ENCODE measurements at regions not wholly inside any gene's neighbourhood (a gene's known extent, or its start where the extent isn't known, plus 50 kb on each side); places are given as distances from the start of the nearest gene placed in this dataset.

DNA sequence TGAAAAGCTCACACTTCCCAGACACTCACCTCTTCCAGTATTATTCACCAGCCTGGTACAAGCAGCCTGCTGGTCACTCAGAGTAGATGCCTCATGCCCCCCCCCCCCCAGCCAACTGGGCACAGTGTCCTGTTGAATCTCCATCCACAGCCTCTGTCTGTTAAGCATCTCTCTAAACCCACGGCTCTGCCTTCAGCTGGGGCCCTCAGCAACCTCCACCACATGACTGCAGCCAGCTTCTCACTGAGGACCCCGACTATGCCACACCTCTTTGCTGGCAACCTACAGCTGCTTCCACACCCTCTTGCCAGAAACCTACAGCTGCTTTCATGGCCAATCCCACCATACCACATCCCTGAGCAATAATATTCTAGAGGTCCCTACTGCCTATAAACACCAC lies 113.1 kb downstream of the RHOU start:
- Histone ChIP-seq H2AFZ (ENCODE audit: low read depth, low read length) (no peak overlapping the region), H3F3A (ENCODE audit: insufficient read depth, low read length, poor library complexity, severe bottlenecking) (no peaks in the 10 kb centered on the region)

DNA sequence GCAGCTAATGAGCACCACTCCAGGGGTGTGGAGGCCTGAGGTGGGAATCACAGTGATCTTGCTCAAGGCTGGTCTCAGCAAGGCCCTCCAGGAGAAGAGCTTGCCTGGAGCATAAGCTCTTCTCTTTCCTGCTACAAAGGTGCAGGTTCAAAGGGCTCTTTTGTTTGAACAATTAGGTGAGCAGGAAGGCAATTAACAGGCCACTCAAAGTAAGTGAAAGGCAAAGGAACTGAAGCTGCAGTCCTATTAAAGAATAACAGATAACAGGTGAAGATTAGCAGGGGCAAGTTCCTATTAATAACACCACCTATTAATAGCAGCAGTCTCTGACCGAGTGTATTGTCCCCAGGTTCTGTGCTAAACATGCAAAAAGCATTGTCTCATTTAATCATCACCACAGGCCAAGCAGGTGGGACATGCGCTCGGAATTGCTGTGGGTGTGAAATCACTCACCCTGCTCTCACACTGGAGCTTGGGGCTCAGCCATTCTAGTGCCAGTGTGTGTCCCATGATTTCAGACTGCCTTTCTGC lies 113.8 kb downstream of the RHOU start:
- Histone ChIP-seq H4K20me1 (ENCODE audit: insufficient read depth) (no peaks in the 10 kb centered on the region), H3K9me3 (ENCODE audit: low read length) (no peaks in the 10 kb centered on the region), H3K27me3 (ENCODE audit: insufficient read depth, low read depth, low read length) (no peaks in the 10 kb centered on the region), H3K27ac (ENCODE audit: low read length) (no peak overlapping the region), H3K79me2 (replicated peaks; ENCODE audit: insufficient read depth, low read length) (no peaks in the 10 kb centered on the region), H3K9ac (ENCODE audit: low read length) (no peak overlapping the region), H3K9me2 (ENCODE audit: insufficient read depth, low read length) (no peaks in the 10 kb centered on the region), H3K4me3 (ENCODE audit: low read length) (no peak overlapping the region), H2AFZ (ENCODE audit: low read depth, low read length) (no peak overlapping the region), H3K36me3 (ENCODE audit: insufficient read depth, low read length) (no peaks in the 10 kb centered on the region), H3K4me2 (ENCODE audit: low read length) (no peak overlapping the region), H3F3A (ENCODE audit: insufficient read depth, low read length, poor library complexity, severe bottlenecking) (no peaks in the 10 kb centered on the region)
- TF ChIP-seq, protein P1, sequence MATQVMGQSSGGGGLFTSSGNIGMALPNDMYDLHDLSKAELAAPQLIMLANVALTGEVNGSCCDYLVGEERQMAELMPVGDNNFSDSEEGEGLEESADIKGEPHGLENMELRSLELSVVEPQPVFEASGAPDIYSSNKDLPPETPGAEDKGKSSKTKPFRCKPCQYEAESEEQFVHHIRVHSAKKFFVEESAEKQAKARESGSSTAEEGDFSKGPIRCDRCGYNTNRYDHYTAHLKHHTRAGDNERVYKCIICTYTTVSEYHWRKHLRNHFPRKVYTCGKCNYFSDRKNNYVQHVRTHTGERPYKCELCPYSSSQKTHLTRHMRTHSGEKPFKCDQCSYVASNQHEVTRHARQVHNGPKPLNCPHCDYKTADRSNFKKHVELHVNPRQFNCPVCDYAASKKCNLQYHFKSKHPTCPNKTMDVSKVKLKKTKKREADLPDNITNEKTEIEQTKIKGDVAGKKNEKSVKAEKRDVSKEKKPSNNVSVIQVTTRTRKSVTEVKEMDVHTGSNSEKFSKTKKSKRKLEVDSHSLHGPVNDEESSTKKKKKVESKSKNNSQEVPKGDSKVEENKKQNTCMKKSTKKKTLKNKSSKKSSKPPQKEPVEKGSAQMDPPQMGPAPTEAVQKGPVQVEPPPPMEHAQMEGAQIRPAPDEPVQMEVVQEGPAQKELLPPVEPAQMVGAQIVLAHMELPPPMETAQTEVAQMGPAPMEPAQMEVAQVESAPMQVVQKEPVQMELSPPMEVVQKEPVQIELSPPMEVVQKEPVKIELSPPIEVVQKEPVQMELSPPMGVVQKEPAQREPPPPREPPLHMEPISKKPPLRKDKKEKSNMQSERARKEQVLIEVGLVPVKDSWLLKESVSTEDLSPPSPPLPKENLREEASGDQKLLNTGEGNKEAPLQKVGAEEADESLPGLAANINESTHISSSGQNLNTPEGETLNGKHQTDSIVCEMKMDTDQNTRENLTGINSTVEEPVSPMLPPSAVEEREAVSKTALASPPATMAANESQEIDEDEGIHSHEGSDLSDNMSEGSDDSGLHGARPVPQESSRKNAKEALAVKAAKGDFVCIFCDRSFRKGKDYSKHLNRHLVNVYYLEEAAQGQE (IDR thresholded peaks at IDR 0.05; ENCODE audit: borderline replicate concordance), result no peak
- TF ChIP-seq SMC3 (conservative IDR thresholded peaks at IDR 0.05; ENCODE audit: poor library complexity) (no peak), EZH2 (IDR thresholded peaks at IDR 0.05; ENCODE audit: borderline replicate concordance, insufficient read depth, low read length, poor library complexity, severe bottlenecking) (no peak), MXI1 (conservative IDR thresholded peaks at IDR 0.05; ENCODE audit: poor library complexity, severe bottlenecking) (no peak), EP300 (conservative IDR thresholded peaks at IDR 0.05; ENCODE audit: poor library complexity, severe bottlenecking) (no peak), TAF1 (IDR thresholded peaks at IDR 0.05; ENCODE audit: low read depth) (no peak), RAD21 (conservative IDR thresholded peaks at IDR 0.05) (no peak)
- TF ChIP-seq, protein P2, sequence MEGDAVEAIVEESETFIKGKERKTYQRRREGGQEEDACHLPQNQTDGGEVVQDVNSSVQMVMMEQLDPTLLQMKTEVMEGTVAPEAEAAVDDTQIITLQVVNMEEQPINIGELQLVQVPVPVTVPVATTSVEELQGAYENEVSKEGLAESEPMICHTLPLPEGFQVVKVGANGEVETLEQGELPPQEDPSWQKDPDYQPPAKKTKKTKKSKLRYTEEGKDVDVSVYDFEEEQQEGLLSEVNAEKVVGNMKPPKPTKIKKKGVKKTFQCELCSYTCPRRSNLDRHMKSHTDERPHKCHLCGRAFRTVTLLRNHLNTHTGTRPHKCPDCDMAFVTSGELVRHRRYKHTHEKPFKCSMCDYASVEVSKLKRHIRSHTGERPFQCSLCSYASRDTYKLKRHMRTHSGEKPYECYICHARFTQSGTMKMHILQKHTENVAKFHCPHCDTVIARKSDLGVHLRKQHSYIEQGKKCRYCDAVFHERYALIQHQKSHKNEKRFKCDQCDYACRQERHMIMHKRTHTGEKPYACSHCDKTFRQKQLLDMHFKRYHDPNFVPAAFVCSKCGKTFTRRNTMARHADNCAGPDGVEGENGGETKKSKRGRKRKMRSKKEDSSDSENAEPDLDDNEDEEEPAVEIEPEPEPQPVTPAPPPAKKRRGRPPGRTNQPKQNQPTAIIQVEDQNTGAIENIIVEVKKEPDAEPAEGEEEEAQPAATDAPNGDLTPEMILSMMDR (IDR thresholded peaks at IDR 0.05; ENCODE audit: poor library complexity, severe bottlenecking), result no peak

More for the DNA sequence above, 113.1 kb downstream of the RHOU start:
- no peaks in the 10 kb centered on the region for H3K27me3 ChIP-seq (ENCODE audit: insufficient read depth, low read depth, low read length)
- no peaks in the 10 kb centered on the region for H3K9me3 ChIP-seq (ENCODE audit: low read length)
- H3K9ac ChIP-seq (ENCODE audit: low read length), result no peak overlapping the region
- H3K27ac ChIP-seq (ENCODE audit: low read length), result no peak overlapping the region
- H3K79me2 ChIP-seq (replicated peaks; ENCODE audit: insufficient read depth, low read length), result no peaks in the 10 kb centered on the region
- no peak overlapping the region for H3K4me3 ChIP-seq (ENCODE audit: low read length)
- TF ChIP-seq RAD21 (conservative IDR thresholded peaks at IDR 0.05) (no peak), EZH2 (IDR thresholded peaks at IDR 0.05; ENCODE audit: borderline replicate concordance, insufficient read depth, low read length, poor library complexity, severe bottlenecking) (no peak), TAF1 (IDR thresholded peaks at IDR 0.05; ENCODE audit: low read depth) (no peak), EP300 (conservative IDR thresholded peaks at IDR 0.05; ENCODE audit: poor library complexity, severe bottlenecking) (no peak), POLR2AphosphoS5 (IDR thresholded peaks at IDR 0.05) (no peak), MXI1 (conservative IDR thresholded peaks at IDR 0.05; ENCODE audit: poor library complexity, severe bottlenecking) (no peak), SMC3 (conservative IDR thresholded peaks at IDR 0.05; ENCODE audit: poor library complexity) (no peak)
- TF ChIP-seq, protein P2 (IDR thresholded peaks at IDR 0.05; ENCODE audit: poor library complexity, severe bottlenecking), result no peak
- TF ChIP-seq, protein P1 (IDR thresholded peaks at IDR 0.05; ENCODE audit: borderline replicate concordance), result no peak
- no peak overlapping the region for H3K4me2 ChIP-seq (ENCODE audit: low read length)
- H4K20me1 ChIP-seq (ENCODE audit: insufficient read depth), result no peaks in the 10 kb centered on the region
- no peaks in the 10 kb centered on the region for H3K9me2 ChIP-seq (ENCODE audit: insufficient read depth, low read length)
- no peaks in the 10 kb centered on the region for H3K36me3 ChIP-seq (ENCODE audit: insufficient read depth, low read length)
